Heart left ventricle (tissue), 16 donors: ENCODE measurements at regions not wholly inside any gene's neighbourhood (a gene's known extent, or its start where the extent isn't known, plus 50 kb on each side); places are given as distances from the start of the nearest gene placed in this dataset.

Experiments used
- ATAC-seq, 4 donors: fragments of 200-7000 bp; cut with Tn5 transposase; one replicate each; pipeline ENCODE4 v1.9.1; 2020 to 2022; ENCODE audit warnings: moderate library complexity in 4 of 4, mild to moderate bottlenecking in 3 of 4, moderate number of reproducible peaks in 1 of 4
- DNase-seq, 5 donors: peaks; one replicate each; pipeline ENCODE4 v3.0.0-alpha.2; 2020
- H3K27ac ChIP-seq, 12 donors: fragments of 200-600 bp; sonication (generic) in 4 of 12; one replicate each; pipeline versions ENCODE4 v1.5.0 to v1.8.0; 2016 to 2022; ENCODE audit warnings: mild to moderate bottlenecking in 2 of 12
- H3K27me3 ChIP-seq, 9 donors: fragments of 200-600 bp; sonication (generic) in 2 of 9; one replicate each; pipeline versions ENCODE4 v1.5.1 to v1.8.0; 2016 to 2022; ENCODE audit warnings: mild to moderate bottlenecking in 3 of 9
- H3K36me3 ChIP-seq, 9 donors: fragments of 200-600 bp; sonication (generic) in 2 of 9; one replicate each; pipeline versions ENCODE4 v1.5.0 to v1.8.0; 2018 to 2022; ENCODE audit warnings: mild to moderate bottlenecking in 2 of 9
- H3K4me1 ChIP-seq, 12 donors: fragments of 200-600 bp; sonication (generic) in 4 of 12; one replicate each; pipeline versions ENCODE4 v1.5.0 to v1.8.0; 2016 to 2022; ENCODE audit warnings: mild to moderate bottlenecking in 3 of 12
- H3K4me3 ChIP-seq, 12 donors: fragments of 200-600 bp; sonication (generic) in 4 of 12; one replicate each; pipeline versions ENCODE4 v1.5.0 to v1.8.0; 2017 to 2022; ENCODE audit warnings: mild to moderate bottlenecking in 9 of 12, moderate library complexity in 4 of 12
- H3K9me3 ChIP-seq, 12 donors: fragments of 200-600 bp; sonication (generic) in 4 of 12; one replicate each; pipeline versions ENCODE4 v1.5.0 to v1.8.0; 2016 to 2022; ENCODE audit warnings: mild to moderate bottlenecking in 1 of 12
- CTCF ChIP-seq, 12 donors: fragments of 200-600 bp; sonication (generic) in 4 of 12; IDR thresholded peaks; one replicate each; pipeline versions ENCODE4 v1.5.0 to v1.8.0; 2018 to 2022; ENCODE audit warnings: antibody characterized with exemption in 12 of 12, mild to moderate bottlenecking in 5 of 12
- POLR2A ChIP-seq, 2 donors: fragments of 450-650 bp; IDR thresholded peaks; one replicate each; pipeline ENCODE4 v1.6.1; 2017; ENCODE audit warnings: antibody characterized with exemption in 2 of 2, mild to moderate bottlenecking in 2 of 2, moderate library complexity in 2 of 2
- WGBS, 4 donors: extraction: QIAGEN DNeasy Blood & Tissue Kit in 2 of 4; methylation state at CpG; one replicate each; pipeline versions ENCODE4 v1.1.5 to v1.1.7; 2013 to 2018; 5-methylcytosine and 5-hydroxymethylcytosine counted together
- intact Hi-C, 10 donors: fragments of 100-400 bp; cut with DNase I; formaldehyde crosslinking; loops; one replicate each; pipeline versions ENCODE4 v1.11.1 to v1.14.2; 2022
- donor health status: ischemic (EF 13 %, LVEDD 7.1; RV severe dilation, severe dysfunction).
- donor health status: healthy with polysubstance abuse.
- donor health status: DM: no; HTN: yes; CAD: no.
- donor health status: DM: no; HTN: no; CAD: no.
- donor health status: ischemic (EF 25% LVEDD 6.9; RV normal size, moderate dysfunction).
- donor health status: ischemic (EF 25% LVEDD 5.7; RV mildly dilated, moderate dysfunction).
- donor health status: healthy.
- donor health status: DM: yes; HTN: yes; CAD: no.
- donor health status: ischemic (EF 35%, LVEDD 5.7; RV mildly dilated, moderate dysfunction).
- donor health status: nonischemic (EF 11% LVEDD 7.7; RV severe dilation, severe dysfunction).
- donor health status: DM: yes; HTN: yes; CAD: no.
- donor health status: PGD.
- donor health status: ischemic (EF 29% LVEDD 5.4; RV normal size, mild dysfunction).
- donor health status: nonischemic (EF 23%, LVEDD 6.1; RV moderate dilation, normal function).

DNA sequence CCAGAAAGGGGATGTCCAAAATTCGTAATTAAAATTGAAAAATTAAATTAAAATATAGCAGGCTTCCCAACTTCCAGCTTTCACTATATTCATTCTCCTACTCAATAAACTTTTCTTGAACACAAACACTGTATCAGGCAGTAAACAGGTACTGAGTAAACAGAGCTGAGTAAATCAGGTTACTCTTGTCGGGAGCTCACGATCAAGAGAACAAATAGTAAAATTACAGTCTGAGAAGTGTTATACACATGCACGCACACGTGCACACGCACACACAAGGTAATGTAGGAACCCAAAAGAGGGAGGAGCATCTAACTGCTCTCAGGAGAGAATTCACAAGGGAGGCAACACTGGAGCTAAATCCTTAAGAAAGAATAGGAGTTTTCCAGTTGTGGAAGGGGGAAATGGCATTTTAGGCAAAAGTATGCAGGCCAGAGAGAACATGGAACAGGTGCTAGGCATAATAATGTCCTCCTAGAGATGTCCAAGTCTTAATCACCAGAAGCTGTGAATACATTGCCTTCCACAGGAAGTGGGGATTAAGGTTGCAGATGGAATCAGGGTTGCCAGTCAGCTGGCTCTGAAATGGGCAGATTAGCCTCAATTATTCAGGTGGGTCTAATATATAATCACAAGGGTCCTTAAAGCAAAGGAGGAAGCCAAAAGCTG is 598.8 kb upstream of the BRINP1 start:
- no peak overlapping the region for H3K4me3 ChIP-seq
- H3K27me3 ChIP-seq: peaks cover 0 to 7% (median 0%) of the 10 kb centered on the region in 9 donors
- WGBS, 4 donors: 76 to 88% (median 85%) methylated on average over 6 of the region's 6 CpGs
- no peaks in the 10 kb centered on the region for H3K9me3 ChIP-seq
- H3K27ac ChIP-seq: no peak overlapping the region
- TF ChIP-seq POLR2A (IDR thresholded peaks at IDR 0.05): no peak
- TF ChIP-seq CTCF (IDR thresholded peaks at IDR 0.05): no peak
- H3K4me1 ChIP-seq: peaks cover 0 to 16% (median 5%) of the 10 kb centered on the region in 12 donors
- DNase-seq (no peak), ATAC-seq (no peak)
- H3K36me3 ChIP-seq: no peaks in the 10 kb centered on the region
- intact Hi-C loops: loop anchor here in 9 of 10 donors (2.0 to 10.0 kb wide), 7 partner anchors 377 to 509 kb away; no protein-coding TSS in a partner anchor

- WGBS, 4 donors: 11 to 15% (median 13%) methylated on average over 5 of the region's 5 CpGs
- Histone ChIP-seq H3K27me3 (peaks cover 0 to 2% (median 0%) of the 10 kb centered on the region in 9 donors), H3K4me3 (no peak overlapping the region), H3K9me3 (no peaks in the 10 kb centered on the region), H3K36me3 (no peaks in the 10 kb centered on the region), H3K27ac (no peak overlapping the region), H3K4me1 (peaks cover 0 to 15% (median 4%) of the 10 kb centered on the region in 12 donors)
- intact Hi-C loops: loop anchor here in 5 of 10 donors (5.0 to 10.0 kb wide), 3 partner anchors 381 to 513 kb away; no protein-coding TSS in a partner anchor
- DNase-seq (no peak), ATAC-seq (peak in 2 of 4 donors; percentile 42 to 79)
- TF ChIP-seq CTCF (IDR thresholded peaks at IDR 0.05) (no peak), POLR2A (IDR thresholded peaks at IDR 0.05) (no peak)
Measured at GRCh38 chr9:119963798-119964372, 594.6 kb upstream of the BRINP1 start.

DNA sequence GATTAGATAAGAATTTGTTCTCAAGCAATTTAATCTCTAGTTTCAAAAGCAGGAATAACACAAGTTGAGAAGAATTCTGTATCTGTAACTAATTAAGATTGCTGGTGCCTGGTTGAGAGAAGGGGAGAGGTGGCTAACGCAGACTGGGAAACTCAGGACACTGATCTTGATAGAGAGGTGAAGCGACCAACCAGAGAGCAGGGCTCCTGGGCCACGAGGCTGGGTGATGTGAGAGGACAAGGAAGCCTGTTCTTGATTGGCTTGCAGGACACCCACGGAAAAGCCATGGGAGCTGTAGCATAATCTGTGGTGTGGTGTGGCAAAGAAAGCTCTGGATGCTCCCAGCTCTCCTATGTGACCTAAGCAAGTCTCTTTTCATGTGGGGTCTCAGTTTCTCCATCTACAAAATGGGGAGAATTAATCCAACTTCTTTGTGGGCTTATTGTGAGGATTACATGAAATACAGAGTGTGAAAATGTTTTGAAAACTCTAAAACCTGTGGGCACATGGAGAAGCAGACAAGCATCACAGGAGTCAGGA is 594.1 kb upstream of the BRINP1 start:
- intact Hi-C loops: loop anchor here in 5 of 10 donors (5.0 to 10.0 kb wide), 3 partner anchors 381 to 514 kb away; no protein-coding TSS in a partner anchor

More for the DNA sequence above, 594.1 kb upstream of the BRINP1 start:
- peaks cover 0 to 2% (median 0%) of the 10 kb centered on the region in 9 donors for H3K27me3 ChIP-seq
- DNase-seq (peak in 1 of 5 donors; percentile 21), ATAC-seq (peak in 3 of 4 donors; percentile 36 to 43 (median 41))
- TF ChIP-seq POLR2A (IDR thresholded peaks at IDR 0.05): no peak
- no peak for TF ChIP-seq CTCF (IDR thresholded peaks at IDR 0.05)
- no peaks in the 10 kb centered on the region for H3K9me3 ChIP-seq
- no peaks in the 10 kb centered on the region for H3K36me3 ChIP-seq
- WGBS, 4 donors: 25 to 38% (median 31%) methylated on average over 4 of the region's 4 CpGs
- H3K4me1 ChIP-seq: peaks cover 0 to 11% (median 3%) of the 10 kb centered on the region in 12 donors
- H3K27ac ChIP-seq: no peak overlapping the region
- H3K4me3 ChIP-seq: no peak overlapping the region
